ENCODE measurements at regions not wholly inside any gene's neighbourhood (a gene's known extent, or its start where the extent isn't known, plus 50 kb on each side); places are given as distances from the start of the nearest gene placed in this dataset.

DNA sequence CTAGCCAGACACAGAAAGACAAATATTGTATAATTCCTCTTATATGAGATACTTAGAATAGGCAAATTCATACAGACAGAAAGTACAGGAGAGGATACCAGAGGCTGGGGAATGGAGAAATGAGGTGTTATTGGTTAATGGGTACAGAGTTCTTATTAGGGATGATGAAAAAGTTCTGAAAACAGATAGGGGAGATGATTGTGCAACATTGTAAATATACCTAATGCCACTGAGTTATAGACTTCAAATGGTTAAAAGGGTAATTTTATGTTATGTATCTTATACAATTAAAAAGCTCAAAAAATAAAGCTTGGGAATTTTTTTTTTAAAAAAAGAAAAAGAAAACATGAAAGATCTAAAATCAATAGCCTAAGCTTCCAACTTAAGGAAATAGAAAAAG, 98.8 kb upstream of the TECRL start:
- Histone ChIP-seq H3K23me2 (ENCODE audit: low read depth, low read length) (no peaks in the 10 kb centered on the region; the same call in 1 of the 2 replicates), H3K4ac (replicated peaks; ENCODE audit: insufficient read length, low read depth, low read length) (no peak overlapping the region), H4K8ac (ENCODE audit: extremely low read depth, insufficient read depth, low read length) (no peak overlapping the region), H3K4me3 (ENCODE audit: extremely low read depth in 1 of 4, insufficient read depth in 2 of 4, low read depth in 3 of 4, low read length in 4 of 4) (no peak overlapping the region), H3K27ac (ENCODE audit: low read depth, low read length) (no peak overlapping the region), H2BK15ac (ENCODE audit: low read length) (no peak overlapping the region), H3K18ac (ENCODE audit: extremely low read depth, low read length) (no peak overlapping the region), H3K56ac (replicated peaks; ENCODE audit: insufficient read length, low read depth, low read length) (no peak overlapping the region), H3K14ac (ENCODE audit: insufficient read length) (no peak overlapping the region), H2BK5ac (ENCODE audit: low read depth, low read length) (no peak overlapping the region), H3K79me2 (ENCODE audit: control insufficient read depth in 1 of 2, insufficient read depth in 2 of 2, low read length in 2 of 2) (no peaks in the 10 kb centered on the region), H3K9ac (replicated peaks in 1 of 4; ENCODE audit: extremely low read depth in 1 of 4, low read depth in 3 of 4, low read length in 3 of 4) (no peak overlapping the region), H4K91ac (replicated peaks; ENCODE audit: insufficient read length, low read length) (no peak overlapping the region), H2AK5ac (ENCODE audit: low read depth, low read length) (no peak overlapping the region), H3K4me2 (ENCODE audit: insufficient read depth in 1 of 2, low read depth in 2 of 2, low read length in 2 of 2) (no peak overlapping the region), H2BK120ac (replicated peaks; ENCODE audit: low read depth, low read length) (no peak overlapping the region), H3K4me1 (replicated peaks in 1 of 4; ENCODE audit: control insufficient read depth in 3 of 4, insufficient read depth in 4 of 4, low read length in 3 of 4) (no peaks in the 10 kb centered on the region), H3K79me1 (ENCODE audit: low read depth, low read length) (no peaks in the 10 kb centered on the region), H3K27me3 (replicated peaks in 1 of 4; ENCODE audit: control insufficient read depth in 3 of 4, extremely low read depth in 1 of 4, insufficient read depth in 3 of 4, low read length in 3 of 4) (no peaks in the 10 kb centered on the region), H2BK12ac (ENCODE audit: low read depth, low read length) (no peak overlapping the region), H4K20me1 (replicated peaks in 1 of 2; ENCODE audit: control insufficient read depth in 1 of 2, insufficient read depth in 2 of 2, low read length in 2 of 2) (no peaks in the 10 kb centered on the region), H3K36me3 (ENCODE audit: control insufficient read depth in 2 of 4, insufficient read depth in 4 of 4, low read length in 3 of 4) (no peaks in the 10 kb centered on the region), H3K9me3 (ENCODE audit: insufficient read depth in 2 of 2, low read depth in 1 of 2, low read length in 1 of 2) (no peaks in the 10 kb centered on the region), H3K23ac (ENCODE audit: insufficient read length) (no peak overlapping the region), H2BK20ac (ENCODE audit: low read length) (no peak overlapping the region), H4K5ac (ENCODE audit: insufficient read length, low read depth, low read length) (no peak overlapping the region), H2AFZ (ENCODE audit: low read length) (no peak overlapping the region)
- DNase-seq (ENCODE audit: low read depth in 1 of 2, low spot score in 2 of 2) (no peak), FAIRE-seq (no peak)
- ChIA-PET POLR2A (ENCODE audit: partially characterized antibody) (no interaction called here), CTCF (ENCODE audit: partially characterized antibody) (no interaction called here)
- TF ChIP-seq, protein P1, sequence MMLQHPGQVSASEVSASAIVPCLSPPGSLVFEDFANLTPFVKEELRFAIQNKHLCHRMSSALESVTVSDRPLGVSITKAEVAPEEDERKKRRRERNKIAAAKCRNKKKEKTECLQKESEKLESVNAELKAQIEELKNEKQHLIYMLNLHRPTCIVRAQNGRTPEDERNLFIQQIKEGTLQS (IDR thresholded peaks at IDR 0.05; ENCODE audit: insufficient read depth, low read depth, low read length): no peak
- TF ChIP-seq BRCA1 (IDR thresholded peaks at IDR 0.05; ENCODE audit: low read depth, low read length) (no peak), CEBPB (IDR thresholded peaks at IDR 0.05; ENCODE audit: low read depth, low read length) (peak; percentile 34; the same call in 1 of the 2 replicates), NRF1 (IDR thresholded peaks at IDR 0.05; ENCODE audit: low read depth, low read length) (no peak), POLR2AphosphoS5 (IDR thresholded peaks at IDR 0.05; ENCODE audit: low read depth, low read length) (no peak), SP4 (IDR thresholded peaks at IDR 0.05; ENCODE audit: low read length) (no peak)
